Mucosa of descending colon (tissue), 3 donors: ENCODE measurements at regions not wholly inside any gene's neighbourhood (a gene's known extent, or its start where the extent isn't known, plus 50 kb on each side); places are given as distances from the start of the nearest gene placed in this dataset.

ENCODE experiments used
- ATAC-seq: fragments of 200-7000 bp; cut with Tn5 transposase; one replicate; pipeline ENCODE4 v1.9.1; 2020; ENCODE audit warnings: mild to moderate bottlenecking, moderate library complexity
- DNase-seq, 3 donors: peaks; one replicate each; pipeline ENCODE4 v3.0.0-alpha.2; 2020
- H3K36me3 ChIP-seq: fragments of 200-600 bp; one replicate; pipeline ENCODE4 v1.8.0; 2021; ENCODE audit warnings: low read depth, mild to moderate bottlenecking
- H3K4me1 ChIP-seq: fragments of 200-600 bp; one replicate; pipeline ENCODE4 v1.8.0; 2021; ENCODE audit warnings: low read depth, mild to moderate bottlenecking
- H3K4me3 ChIP-seq: fragments of 200-600 bp; one replicate; pipeline ENCODE4 v1.8.0; 2021; ENCODE audit warnings: mild to moderate bottlenecking
- H3K9me3 ChIP-seq: fragments of 200-600 bp; one replicate; pipeline ENCODE4 v1.8.0; 2021; ENCODE audit warnings: mild to moderate bottlenecking
- intact Hi-C, 2 donors: fragments of 100-400 bp; cut with DNase I in 1 of 2; cut with micrococcal nuclease in 1 of 2; formaldehyde crosslinking; loops; one replicate each; pipeline versions ENCODE4 v1.11.0 to v1.11.1; 2022; cut with DNase I, micrococcal nuclease
- TF ChIP-seq, protein P1 (sequence below): fragments of 200-600 bp; IDR thresholded peaks from one replicate; pipeline ENCODE4 v1.8.0; 2022; ENCODE audit warnings: antibody characterized with exemption, mild to moderate bottlenecking
- donor health status: DM: no; HTN: no; CAD: no; lungs with moderate emphysema.
- donor health status: DM: no; HTN: no; CAD: no.
- donor health status: DM: no; HTN: yes; CAD: no.

DNA sequence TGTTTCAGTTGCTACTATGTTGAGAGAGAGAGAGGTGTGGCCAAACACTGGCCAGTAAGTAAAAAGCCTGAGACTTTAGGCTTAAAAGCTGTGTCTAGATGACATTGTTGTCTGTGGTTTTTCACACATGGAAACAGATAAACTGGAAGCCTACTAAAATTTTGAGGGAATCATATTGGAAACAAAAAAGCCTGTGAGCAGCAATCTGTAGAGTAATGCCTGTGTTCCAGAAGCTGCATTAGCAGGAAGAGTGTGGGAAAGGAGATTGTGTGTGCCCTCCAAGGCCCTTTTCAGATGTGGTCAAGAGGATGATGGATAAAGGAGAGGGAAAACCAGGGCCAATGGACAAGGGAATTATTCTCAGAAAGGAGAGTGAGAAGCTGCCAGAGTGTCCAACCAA, 236.3 kb upstream of the SPRED2 start:
- DNase-seq (no peak), ATAC-seq (no peak)
- Histone ChIP-seq H3K4me1 (no peaks in the 10 kb centered on the region), H3K9me3 (no peaks in the 10 kb centered on the region), H3K36me3 (no peaks in the 10 kb centered on the region), H3K4me3 (no peak overlapping the region)
- intact Hi-C loops, result no loop called here
- TF ChIP-seq, protein P1, sequence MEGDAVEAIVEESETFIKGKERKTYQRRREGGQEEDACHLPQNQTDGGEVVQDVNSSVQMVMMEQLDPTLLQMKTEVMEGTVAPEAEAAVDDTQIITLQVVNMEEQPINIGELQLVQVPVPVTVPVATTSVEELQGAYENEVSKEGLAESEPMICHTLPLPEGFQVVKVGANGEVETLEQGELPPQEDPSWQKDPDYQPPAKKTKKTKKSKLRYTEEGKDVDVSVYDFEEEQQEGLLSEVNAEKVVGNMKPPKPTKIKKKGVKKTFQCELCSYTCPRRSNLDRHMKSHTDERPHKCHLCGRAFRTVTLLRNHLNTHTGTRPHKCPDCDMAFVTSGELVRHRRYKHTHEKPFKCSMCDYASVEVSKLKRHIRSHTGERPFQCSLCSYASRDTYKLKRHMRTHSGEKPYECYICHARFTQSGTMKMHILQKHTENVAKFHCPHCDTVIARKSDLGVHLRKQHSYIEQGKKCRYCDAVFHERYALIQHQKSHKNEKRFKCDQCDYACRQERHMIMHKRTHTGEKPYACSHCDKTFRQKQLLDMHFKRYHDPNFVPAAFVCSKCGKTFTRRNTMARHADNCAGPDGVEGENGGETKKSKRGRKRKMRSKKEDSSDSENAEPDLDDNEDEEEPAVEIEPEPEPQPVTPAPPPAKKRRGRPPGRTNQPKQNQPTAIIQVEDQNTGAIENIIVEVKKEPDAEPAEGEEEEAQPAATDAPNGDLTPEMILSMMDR, result no peak

DNA sequence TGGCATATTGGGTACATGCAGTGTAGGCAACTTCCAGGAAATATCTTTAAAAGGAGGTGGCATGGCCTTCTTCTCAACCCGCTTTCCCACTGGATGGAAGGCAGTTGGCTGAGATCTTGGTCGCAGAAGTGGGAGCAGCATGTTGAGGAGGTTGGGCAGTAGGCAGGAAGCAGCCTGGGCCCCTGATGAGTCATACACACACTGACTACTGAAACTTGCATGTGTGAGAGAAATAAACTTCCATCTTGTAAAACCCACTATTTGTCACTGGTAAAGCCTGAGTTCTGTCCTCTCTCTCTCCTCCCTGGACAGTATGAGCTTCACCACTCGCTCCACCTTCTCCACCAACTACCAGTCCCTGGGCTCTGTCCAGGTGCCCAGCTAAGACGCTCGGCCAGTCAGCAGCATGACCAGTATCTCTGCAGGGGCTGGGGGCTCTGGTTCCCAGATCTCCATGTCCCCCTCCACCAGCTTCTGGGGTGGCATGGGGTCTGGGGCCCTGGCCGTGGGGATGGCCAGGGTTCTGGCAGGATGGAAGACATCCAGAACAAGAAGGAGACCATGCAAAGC, 233.8 kb upstream of the SPRED2 start:
- Histone ChIP-seq H3K36me3 (no peaks in the 10 kb centered on the region), H3K4me3 (no peak overlapping the region), H3K4me1 (peaks cover 11% of the 10 kb centered on the region), H3K9me3 (no peaks in the 10 kb centered on the region)
- intact Hi-C loops, result no loop called here
- TF ChIP-seq, protein P1, result no peak
- DNase-seq (no peak), ATAC-seq (no peak)

DNA sequence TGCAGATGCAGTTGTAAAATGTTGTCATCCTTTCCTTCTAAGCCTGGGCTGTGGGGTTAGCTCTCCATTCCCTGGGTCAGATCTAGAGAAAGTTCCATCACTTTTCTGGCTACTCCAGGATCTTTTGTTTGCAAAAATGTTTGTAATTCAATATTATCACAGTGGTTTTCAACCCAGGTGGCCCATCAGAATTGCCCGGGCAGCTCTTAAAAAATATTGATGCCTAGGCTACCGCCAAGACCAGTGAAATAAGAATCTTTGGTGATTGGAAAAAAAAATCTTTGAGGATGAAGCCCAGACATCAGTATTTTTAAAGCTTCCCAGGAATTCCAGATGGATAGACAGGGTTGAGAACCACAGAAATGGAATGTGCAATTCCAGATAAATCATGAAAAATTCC, 232.5 kb upstream of the SPRED2 start:
- Histone ChIP-seq H3K36me3 (no peaks in the 10 kb centered on the region), H3K4me3 (no peak overlapping the region), H3K4me1 (peaks cover 20% of the 10 kb centered on the region), H3K9me3 (no peaks in the 10 kb centered on the region)
- intact Hi-C loops, result no loop called here
- ATAC-seq (no peak), DNase-seq (no peak)
- TF ChIP-seq, protein P1, result no peak

DNA sequence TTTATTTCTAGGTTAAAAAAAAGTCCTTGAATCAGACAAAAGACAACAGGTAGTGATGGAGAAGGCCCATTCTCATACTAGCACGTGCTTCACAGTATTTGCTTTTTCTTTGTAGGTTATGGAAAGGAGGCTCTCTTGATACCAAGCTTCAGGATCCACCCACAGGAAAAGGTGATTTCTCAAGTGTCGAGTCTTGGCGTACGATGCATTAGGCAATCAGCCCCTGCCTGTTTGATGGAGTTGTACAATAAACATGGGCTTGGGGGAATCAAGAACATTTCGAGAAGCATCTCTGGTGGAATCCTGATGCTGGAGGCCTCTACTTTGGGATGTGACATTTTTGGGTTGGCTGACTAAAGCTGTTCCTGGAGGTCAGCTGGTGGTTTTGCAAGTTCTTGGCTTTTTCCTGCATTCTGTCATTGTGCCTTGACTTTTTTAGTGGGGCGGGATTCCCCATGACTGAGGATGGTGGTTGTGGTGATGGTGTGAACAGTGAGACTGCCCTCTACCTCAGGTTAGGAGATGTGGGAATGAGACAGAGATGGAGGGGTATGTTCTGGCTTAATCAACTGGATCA, 231.5 kb upstream of the SPRED2 start:
- no peaks in the 10 kb centered on the region for H3K36me3 ChIP-seq
- intact Hi-C loops, result no loop called here
- ATAC-seq, result no peak
- peaks cover 20% of the 10 kb centered on the region for H3K4me1 ChIP-seq
- DNase-seq, result no peak
- H3K9me3 ChIP-seq, result no peaks in the 10 kb centered on the region
- TF ChIP-seq, protein P1, result no peak
- H3K4me3 ChIP-seq, result no peak overlapping the region

DNA sequence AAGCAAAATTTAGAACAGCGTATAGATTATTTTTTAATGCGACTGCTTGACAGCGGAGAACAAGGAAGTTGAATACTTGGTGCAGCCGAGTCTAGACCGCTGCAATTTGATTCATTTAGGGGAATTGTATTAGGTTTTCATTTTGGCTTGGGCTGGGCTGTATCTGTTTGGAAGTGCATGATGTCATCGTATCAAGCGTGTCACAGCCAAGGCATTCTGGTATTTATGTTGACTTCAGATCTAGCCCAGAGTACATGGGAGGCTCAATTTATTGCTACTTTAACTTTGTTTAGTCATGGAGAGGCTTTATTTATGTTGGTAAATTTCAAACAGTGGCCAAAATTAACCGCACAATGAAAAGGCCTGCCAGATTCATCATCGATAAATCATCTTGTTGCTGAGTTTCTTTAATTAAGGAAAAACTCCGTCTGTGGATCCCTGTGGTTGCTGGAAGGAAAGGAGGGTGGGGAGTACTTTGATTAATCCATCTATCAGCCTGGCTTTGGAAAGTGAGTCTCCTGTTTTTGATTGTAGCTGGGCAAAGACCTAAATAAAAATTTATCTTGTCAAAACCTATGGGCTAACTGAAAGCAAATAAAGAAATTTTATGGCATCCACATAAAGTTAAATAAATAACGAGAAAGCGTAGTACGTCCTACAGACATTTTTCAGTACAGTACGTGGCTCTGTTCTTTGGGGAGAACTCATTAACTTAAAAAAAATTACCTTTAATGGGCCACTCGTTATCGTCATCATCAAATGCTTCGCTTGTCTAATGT, 230.4 kb upstream of the SPRED2 start:
- no peak overlapping the region for H3K4me3 ChIP-seq
- peak; percentile 73 for ATAC-seq
- no peaks in the 10 kb centered on the region for H3K36me3 ChIP-seq
- no peaks in the 10 kb centered on the region for H3K9me3 ChIP-seq
- peaks cover 20% of the 10 kb centered on the region for H3K4me1 ChIP-seq
- TF ChIP-seq, protein P1, result no peak
- DNase-seq, result peak in 1 of 3 donors; percentile 30
- intact Hi-C loops, result no loop called here
